ENCODE measurements at regions not wholly inside any gene's neighbourhood (a gene's known extent, or its start where the extent isn't known, plus 50 kb on each side); places are given as distances from the start of the nearest gene placed in this dataset.
"Not testable (repeated sequence)": the region's sequence is repeated elsewhere in the genome, so short reads cannot be mapped to it uniquely, and the experiment has no call there.

DNA sequence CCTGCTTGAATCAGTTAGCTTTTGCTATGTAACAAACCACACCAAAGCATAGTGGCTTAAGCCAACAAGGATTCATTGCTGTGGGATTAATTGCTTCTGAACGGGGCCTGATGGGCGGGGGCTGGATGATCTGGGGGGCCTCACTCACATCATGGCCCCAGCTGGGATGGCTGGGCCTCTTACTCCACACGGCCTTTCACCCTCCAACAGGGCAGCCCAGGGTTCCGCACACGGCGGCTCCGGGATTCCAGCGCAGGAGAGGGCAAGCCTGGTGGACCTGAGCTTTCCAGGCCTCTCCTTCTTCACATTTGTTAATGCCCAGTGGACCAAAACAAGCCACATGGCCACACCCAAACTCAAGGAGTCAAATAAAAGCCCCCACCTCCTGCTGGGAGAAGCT, 86.3 kb upstream of the PHLPP1 start:
- DNase-seq, result no peak

DNA sequence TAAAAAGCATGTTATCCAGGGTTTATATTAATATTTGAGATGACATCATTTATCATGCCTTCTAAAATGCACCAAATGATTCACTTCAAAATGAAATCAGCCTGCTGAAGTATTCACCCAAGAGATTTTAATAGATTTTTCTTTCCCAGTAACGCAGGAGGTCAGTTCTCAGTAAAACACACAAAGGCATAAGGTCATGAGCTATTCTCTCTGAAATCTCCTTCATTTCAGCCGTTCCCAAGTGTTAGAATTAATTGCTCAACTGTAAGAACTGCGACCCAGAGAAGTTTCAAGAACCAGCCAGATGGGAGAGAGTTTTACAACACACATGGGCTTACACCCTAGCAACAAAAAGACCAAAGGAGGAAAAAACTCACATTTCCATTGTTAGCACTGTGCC, 84.2 kb upstream of the PHLPP1 start:
- peak in 1 of 2 experiments; percentile 4 for DNase-seq

- DNase-seq, result peak in 1 of 2 experiments; percentile 3
Measured at GRCh38 chr18:62632788-62633455, 82.4 kb upstream of the PHLPP1 start.

DNA sequence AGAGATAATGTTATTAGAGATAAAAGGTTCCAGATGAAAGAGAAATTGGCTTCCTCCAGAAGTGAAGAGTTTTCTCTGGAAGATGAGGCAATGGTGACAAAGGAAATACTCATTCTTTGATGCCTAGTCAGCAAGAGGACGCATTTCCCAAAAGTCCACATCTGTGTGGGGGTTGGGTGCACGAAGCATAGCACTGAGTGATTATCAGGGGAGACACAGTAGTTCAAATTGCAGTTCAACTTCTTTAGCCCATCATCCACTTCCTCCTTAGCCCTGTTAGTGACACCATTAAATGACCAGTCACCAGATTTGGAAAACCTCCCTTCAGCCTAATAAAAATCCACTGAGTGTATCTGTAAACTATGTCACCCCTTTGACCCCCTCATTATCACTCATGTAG, 80.9 kb upstream of the PHLPP1 start:
- DNase-seq, result no peak

DNA sequence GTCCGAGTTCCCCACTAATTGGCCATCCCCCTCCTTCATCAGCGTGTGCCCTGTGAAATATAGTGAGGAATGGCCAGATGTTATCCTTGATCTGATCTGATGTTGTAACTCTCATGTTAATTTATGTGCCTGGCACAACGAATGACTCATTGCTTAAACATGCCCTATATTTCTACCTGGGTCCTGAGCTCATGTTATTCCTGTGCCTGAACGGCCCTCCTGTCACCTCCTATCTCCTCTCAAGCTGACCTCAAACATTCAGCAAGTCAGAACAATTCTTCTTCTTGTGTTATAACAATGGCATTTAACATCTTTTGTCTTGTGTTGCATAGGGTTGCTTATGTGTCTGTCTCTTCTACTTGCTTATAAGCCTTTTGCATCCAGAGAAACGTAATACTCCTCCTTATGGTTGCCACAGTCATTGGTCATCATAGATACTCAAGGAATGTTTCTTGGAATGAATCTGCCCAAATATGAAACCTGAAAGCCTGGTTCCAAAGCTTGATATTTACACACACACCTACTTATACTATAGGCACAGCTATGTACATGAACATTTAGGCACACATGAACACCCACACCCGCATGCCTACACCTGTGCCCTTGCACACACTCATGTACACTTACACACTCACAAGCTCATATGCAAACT, 80.2 kb upstream of the PHLPP1 start:
- DNase-seq, result peak in 1 of 2 experiments; percentile 36

DNA sequence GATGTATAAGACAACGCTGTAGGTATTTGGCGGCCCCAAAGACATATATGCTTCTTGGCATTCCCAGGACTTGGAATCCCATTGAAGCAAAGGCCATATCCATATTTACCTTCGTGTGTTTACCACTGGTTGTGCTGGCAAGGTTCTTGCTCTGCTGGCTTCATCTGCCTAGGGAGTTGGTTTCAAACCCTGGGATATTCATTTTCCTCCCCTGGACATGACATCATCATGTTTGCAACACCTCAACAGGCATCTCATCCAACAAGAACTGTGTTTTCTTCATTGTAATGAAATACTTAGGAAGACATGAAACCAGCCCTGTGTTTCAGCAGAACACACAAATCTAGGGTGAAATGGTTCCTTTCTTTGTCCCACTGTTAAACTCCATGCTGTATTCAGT, 77.9 kb upstream of the PHLPP1 start:
- no peak for DNase-seq

DNA sequence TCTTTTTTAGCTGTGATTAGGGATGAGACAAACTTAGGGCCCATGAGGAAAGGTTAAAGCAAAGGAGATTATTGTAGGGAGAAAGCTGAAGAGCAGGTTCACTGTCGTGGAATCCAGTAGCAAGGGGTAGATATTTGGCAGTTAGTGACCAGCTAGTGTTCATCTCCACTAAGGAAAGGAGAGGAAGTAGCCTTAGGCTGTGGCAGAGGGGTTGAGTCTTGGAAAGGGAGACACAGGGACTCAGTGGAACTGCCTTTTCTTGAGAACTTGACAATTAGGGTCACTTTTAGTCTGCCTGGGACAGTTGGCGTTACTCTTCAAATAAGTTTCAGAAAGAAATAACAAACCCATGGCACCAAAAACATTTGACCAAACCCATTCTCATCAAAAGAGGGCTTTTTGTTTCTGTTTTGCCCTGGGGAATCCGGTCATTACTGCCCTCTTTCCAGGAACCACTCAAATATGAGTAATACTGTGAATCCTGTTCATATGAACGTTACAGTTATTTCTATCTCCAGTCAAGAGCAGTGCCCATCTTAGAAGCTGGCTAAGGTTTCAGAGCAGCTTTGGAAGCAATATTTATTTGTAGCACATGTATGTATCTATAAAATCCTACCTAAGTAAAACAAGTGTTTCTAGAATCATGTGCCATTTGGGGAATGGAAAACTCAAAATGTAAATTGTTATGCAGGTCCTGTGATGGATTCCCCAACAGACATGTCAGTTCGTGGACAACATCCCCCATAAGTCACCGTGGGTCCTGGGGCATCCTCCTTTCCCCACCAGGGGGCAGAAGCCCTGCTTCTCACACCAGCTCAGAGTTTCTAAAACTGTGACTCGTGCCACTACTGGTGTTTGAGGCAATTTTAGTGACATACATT, 77.3 kb upstream of the PHLPP1 start:
- DNase-seq, result peak in 1 of 2 experiments; percentile 14

GRCh38 chr18:62643181-62643580, 72.2 kb upstream of the PHLPP1 start:
- DNase-seq, result no peak

DNA sequence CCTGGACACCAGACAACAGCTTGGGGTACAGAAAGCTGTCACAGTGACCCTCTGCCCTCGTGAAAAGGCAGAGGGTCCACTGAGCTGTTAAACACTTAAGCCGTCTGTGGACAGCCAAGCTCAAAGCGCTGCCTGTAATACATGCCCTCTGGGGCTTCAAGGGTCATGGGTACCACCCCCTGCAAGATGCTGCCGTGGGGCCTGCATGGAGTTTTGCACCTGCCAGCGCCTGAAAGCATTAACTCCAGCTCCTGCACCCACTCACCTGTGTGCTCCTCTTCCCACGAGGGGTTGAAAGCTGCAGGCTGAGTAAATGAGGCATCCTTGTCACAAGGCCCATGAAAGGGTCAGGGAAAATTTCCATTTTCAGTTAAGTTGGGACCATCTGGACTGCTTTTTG, 70.6 kb upstream of the PHLPP1 start:
- peak; percentile 33 to 78 for DNase-seq

DNA sequence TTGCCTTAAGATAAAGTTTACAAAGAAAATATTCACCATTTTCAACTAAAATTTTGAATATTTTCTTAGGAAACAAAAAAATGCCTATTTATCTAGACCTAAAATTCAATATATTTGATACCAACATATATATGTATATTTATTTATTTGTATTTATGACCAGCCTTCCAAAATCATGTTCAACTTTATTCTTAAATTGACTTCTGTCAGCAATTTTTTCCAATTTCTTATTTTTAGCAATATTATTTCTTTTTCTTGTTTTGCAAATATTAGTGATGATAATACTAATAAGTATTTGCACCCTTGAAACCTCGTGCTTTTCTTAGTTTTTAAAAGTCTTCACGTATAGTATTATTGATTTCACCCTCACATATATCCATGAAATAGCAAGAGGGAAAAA, 68.2 kb upstream of the PHLPP1 start:
- no peak for DNase-seq

- no peak for DNase-seq
Measured at GRCh38 chr18:62648045-62648678, 67.2 kb upstream of the PHLPP1 start.

GRCh38 chr18:62651276-62652056, 63.9 kb upstream of the PHLPP1 start:
- DNase-seq, result no peak

GRCh38 chr18:62652057-62652629, 63.2 kb upstream of the PHLPP1 start:
- DNase-seq, result not testable (repeated sequence)

GRCh38 chr18:62655520-62656219, 59.7 kb upstream of the PHLPP1 start:
- no peak for DNase-seq

DNA sequence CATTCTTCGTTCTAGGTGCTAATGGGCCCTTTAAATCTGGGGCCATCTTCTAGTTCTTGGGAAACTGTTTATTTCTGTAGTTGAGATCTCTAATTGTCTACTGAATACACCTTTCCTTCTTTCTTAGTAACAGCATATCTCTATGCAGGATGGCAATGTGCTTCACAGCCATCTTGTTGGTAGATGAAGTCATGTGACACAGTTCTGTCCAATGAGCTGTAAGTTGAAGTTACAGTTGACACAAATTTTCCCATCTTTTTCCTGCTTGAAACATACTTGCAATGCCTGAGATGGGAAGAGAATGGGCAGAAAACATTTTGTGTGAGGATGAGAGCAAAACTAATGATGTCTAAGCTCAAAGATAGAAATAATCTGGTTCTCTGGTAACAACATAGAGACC, 57.3 kb upstream of the PHLPP1 start:
- DNase-seq, result no peak

DNA sequence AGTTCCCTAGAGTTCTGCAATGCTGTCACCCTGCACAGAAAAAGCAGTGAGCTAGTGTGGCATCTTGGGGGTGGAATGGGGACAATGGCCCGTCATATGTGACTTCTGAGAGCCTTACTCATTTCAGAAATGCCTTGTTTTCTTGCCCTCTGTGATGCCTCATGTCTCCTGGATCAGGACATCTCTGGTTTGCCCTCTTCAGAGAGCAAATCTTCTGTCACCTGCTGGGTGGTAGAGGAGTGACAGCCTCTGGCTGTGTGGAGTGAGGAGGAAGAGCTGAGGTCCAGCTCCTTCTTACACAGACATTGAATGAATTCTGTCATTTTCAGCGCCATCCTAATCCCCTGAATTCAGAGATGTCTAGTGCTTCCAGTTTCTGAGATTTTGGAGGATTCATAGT, 55.6 kb upstream of the PHLPP1 start:
- DNase-seq, result no peak

DNA sequence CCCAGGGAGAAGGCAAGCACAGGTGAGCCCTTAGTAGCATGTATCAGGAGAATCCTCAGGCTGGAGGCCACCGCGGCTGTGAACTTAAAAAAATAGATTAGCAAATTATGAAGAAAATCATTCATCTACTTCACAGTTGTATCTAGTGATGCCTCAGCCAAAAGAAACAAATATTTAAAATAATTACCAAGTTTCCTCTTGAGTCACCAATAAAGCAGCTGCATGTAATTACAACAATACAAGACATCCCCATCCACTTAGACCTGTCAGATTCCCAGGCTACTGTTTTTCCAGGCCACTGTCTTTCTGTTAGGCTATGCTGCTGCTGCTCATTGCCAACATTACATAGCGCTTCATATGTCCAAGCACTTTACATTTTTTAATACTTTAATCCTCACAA, 54.6 kb upstream of the PHLPP1 start:
- DNase-seq, result peak in 1 of 2 experiments; percentile 26

- DNase-seq, result no peak
Measured at GRCh38 chr18:62663731-62664336, 51.5 kb upstream of the PHLPP1 start.

DNA sequence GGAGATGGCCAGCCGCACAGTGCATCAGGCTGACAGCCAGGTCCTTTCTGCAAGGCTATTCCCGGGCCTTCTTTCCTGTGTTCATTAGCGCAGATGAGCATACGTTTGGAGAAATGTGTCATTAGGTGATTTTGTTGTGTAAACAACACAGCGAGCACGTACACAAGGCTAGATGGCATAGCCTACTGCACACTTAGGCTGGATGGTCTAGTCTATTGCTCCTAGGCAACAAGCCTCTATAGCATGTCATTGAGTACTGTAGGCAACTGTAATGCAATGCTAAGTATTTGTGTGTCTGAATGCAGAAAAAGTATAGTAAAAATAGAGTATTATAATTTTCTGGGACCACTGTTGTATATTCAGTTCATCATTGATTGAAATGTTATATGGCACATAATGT, 50.9 kb upstream of the PHLPP1 start:
- no peak for DNase-seq

DNA sequence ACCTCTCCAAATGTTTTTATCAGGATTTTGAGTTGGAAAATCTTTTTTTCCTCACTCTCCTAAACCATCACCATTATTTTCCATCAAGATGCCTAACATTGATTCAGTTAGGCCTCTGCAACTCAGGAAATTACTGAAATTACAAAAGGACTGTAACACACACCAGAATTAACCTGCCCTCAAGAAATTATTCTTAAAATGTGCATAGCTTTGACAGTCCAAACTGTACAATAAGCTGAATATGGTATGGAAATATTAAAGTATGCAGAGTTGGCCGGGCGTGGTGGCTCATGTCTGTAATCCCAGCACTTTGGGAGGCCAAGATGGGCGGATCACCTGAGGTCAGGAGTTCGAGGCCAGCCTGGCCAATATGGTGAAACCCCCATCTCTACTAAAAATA, 50.2 kb upstream of the PHLPP1 start:
- DNase-seq, result no peak
